CD4-positive, alpha-beta T cell treated with Interleukin-4 for 4 hours (primary cell): ENCODE measurements at regions not wholly inside any gene's neighbourhood (a gene's known extent, or its start where the extent isn't known, plus 50 kb on each side); places are given as distances from the start of the nearest gene placed in this dataset.

Experiments used
- DNase-seq: peaks from one replicate; pipeline ENCODE4 v3.0.0-alpha.2; 2020

DNA sequence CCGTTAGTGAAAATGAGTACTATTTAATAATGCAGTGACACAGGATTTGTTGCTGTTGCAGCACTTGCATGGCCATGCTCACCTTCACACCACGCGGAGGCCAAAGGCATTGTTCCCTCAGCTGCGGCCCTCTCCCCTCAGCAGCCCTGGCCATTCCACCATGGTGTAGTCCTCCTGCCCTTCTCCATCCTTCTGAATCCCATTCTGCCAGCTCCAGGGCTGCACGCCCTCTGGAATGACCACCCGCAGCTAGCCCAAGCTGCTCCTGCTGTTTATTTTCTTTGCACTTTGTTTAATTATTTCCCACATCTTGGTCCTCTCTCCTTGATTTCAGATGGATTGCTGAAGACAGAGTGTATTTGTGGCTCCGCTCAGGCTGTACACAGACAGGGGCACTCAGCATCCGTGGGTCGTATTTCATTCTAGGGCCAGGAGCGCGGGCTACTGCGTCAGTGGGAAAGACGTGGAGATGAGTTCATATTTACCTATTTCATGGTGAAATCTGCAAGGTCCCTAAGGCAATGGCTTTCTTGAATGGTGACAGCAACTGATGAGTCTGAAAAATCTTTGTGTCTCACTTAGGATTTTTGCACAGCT is 81.4 kb upstream of the DUSP22 start:
- DNase-seq: no peak

DNA sequence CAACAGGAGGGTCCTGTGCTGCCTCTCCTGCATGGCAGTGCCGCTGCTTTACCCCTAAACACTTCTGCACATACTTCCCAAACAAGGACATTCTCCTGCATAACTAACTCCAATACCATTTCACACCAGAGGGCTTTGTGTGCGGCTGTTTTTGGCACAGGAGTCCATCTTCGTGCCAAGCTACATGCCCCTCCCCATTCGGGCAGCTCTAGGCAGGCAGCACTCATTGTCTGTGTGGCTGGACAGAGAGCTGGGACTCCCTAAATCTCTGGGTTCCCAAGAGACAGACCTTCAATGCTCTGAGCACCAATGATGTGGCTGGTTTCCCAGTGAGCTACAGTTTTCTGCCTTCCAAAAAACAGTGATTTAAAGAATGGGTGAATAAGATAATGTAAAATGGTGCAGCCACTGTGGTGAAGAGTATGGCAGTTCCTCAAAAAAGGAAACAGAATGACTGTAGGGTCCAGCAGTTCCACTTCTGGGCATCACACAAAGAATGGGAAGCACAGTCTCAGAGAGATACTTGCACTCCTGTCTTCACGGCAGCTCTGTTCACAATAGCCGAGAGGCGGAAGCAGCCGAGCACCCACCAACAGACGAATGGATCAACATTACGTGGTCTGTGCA is 80.3 kb upstream of the DUSP22 start:
- no peak for DNase-seq

- no peak for DNase-seq
These were observed 79.0 kb upstream of the DUSP22 start for GRCh38 chr6:213284-213683.

DNA sequence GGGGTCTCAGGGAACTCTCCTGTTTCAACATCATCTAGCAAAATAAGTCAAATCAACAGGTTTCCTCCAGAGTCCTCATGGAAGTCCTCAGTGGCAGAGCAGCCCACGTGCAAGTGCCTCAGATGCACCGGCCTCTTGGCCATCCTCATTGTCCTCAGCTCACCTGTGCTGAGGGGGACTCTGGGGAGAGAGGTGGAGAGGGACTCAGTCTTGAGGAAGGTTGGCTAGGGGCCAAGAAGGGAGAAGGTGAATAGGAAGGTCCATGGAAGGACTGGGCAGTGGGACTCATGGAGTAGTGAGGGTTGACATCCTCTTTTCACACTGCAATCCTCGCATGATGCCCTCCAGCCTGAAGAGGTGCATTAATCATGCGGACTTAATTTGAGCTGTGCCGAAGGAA is 77.9 kb upstream of the DUSP22 start:
- no peak for DNase-seq

DNA sequence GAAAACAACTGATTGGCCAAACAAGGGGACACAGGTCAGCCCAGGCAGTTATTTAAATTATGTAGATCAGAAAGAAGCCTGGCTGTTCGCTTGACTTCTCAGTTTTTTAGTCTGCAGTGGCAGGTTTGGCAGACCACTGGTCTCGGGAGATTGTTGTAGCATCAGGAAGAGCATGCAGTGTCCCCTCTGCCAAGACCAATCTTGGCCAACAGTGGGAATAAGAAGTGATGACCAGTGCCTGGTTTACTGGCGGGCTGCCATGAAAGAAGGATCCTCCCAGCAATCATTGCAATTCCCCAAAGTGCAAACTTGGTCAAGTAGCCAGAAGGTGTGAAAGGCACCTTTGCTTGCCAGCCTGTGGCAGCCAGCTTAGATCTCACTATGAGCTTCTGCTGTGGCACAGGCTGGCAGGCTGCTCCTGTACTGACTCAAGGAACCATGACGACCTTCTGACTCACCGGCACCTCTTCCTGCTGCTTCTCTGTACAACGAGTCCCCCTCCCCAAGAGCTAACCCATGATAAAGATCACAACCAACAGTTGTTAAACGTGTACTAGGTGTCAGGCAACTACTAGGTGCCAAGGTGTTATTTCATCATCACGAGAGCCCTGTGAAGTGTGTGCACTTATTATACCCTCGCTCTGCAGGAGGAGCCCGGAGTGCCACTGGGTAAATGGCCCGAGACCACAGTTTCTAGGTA is 76.8 kb upstream of the DUSP22 start:
- DNase-seq: peak; percentile 85

DNA sequence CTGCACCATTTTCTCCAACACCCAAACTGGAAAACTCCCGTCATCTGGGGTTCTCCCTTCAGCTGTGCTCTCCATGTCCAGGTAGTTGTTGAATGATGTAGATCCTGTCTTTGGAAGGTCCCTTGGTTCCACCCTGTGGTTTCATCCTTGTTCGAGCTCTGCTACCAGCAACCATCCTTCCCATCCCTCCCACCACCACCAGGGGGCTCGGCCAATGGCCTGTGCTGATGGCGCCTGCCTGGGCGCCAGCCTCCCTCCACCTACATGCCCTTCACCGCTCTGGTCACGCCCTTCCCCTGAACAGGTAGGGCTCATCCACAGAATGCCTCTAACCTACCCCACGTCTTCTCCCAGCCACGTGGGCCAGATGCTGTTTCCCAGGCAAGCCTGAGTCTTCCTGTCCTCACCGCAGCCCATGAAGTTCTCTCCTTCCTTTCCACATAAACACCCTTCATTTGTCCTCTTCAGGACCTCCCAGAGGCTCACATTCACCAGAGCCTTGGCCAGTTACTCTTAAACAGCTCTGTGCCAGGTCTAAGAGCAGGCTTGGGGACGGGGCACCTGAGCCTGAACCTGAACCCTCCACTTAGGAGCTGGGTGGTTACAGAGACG is 75.1 kb upstream of the DUSP22 start:
- no peak for DNase-seq

GRCh38 chr6:218153-219018 is 73.9 kb upstream of the DUSP22 start:
- DNase-seq: no peak

GRCh38 chr6:219019-219570 is 73.2 kb upstream of the DUSP22 start:
- no peak for DNase-seq

DNA sequence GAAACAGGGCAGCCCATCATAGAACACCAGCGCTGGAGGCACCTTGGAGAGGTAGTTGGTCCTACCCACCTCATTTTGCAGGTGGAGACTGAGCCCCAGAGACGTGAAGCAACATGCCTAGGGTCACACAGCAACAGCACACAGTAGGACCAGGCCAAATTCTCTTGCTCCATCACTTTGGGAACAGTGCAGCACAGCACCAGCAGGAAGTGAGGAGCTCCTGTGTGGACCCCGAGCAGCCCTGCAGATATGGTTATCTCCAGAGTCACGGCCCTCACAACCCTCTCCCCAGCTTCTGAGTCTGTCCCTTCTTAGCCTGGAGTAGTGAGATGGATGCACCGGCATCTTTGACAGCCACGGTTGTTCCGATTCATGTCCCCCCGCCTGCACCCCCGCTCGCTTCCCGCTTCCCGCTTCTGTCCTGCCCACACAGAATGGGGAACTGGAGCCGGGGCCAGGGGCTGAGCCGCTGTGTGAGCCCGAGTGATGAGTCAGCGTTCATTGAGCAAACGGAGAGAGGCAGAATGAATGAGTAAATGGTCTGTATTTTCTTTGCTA is 72.6 kb upstream of the DUSP22 start:
- peak; percentile 18 for DNase-seq

DNA sequence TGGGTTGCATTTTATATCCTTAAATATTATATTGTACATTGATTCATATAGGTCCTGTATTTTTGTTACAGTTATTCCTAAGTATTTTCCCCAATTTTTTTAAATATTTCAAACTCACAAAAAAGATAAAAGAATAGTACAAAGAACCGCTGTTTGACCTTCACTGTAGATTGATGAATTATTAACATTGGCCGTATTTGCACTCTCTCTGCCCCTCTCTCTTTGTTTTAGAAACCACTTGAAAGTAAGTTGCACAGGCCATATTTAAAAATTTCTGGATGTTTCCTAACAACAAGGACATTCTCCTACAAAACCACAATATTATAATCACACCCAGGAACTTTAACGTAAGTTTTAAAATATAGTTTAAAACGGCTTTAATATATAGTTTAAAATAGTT is 72.0 kb upstream of the DUSP22 start:
- DNase-seq: no peak

DNA sequence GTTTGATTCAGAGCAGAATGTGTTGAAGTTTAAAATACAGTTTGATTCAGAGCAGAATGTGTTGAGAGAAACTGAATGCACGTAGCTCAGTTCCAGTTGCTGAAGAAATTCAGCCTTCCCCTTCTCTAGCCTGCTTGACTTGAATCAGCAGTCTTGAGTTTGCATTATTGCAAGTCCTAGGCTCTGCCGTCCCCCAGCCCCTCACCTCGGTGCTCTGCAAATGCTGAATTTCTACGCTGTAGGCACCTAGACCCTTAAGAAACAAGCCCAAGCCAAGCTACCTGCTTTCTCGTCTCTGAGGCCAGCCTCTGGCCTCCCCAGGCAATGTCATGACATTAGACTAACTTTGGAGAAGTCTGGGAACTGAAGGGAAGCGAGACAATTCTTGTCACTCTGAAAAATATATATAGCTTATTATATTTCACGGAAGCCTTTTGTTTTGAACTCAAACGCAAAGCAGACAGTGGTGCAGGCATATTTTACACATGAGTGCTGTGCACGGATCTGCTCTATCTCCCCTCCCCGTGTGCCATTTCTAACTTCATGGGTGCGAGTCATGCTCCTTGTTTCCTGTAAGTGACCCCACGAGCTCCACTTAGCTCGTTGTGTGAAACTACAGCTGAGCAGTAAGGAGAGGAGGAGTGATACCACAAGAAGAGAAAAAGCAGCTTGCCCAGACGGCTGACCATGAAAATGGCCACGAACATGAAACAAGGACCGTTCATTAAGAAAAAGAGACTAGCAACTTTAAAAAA is 71.4 kb upstream of the DUSP22 start:
- no peak for DNase-seq

GRCh38 chr6:221531-222349 is 70.5 kb upstream of the DUSP22 start:
- peak; percentile 8 for DNase-seq

GRCh38 chr6:222468-222867 is 69.8 kb upstream of the DUSP22 start:
- DNase-seq: no peak

GRCh38 chr6:223136-223535 is 69.2 kb upstream of the DUSP22 start:
- no peak for DNase-seq

- peak; percentile 34 for DNase-seq
These were observed 68.5 kb upstream of the DUSP22 start for GRCh38 chr6:223763-224162.

- DNase-seq: no peak
These were observed 67.9 kb upstream of the DUSP22 start for GRCh38 chr6:224350-224749.

GRCh38 chr6:225121-225721 is 67.1 kb upstream of the DUSP22 start:
- peak; percentile 82 for DNase-seq

DNA sequence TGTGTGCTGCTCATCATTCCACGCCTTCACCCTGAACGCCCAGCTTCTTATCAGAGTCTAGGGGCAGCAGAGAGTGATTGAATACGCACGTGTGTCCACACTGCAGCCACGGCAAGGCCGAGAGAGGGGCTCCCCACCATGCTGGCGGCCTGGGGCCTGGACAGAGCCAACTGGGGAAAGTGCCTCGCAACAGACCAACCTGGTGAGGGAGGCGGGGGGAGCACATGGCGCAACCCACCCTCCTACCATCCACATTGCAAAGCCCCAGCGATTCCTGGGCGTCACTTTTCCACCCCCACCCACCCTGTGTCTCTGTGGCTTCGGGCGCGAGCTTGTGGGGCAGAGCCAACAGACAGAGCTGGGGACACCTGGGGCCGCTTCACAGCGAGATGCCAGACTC is 66.4 kb upstream of the DUSP22 start:
- DNase-seq: no peak

DNA sequence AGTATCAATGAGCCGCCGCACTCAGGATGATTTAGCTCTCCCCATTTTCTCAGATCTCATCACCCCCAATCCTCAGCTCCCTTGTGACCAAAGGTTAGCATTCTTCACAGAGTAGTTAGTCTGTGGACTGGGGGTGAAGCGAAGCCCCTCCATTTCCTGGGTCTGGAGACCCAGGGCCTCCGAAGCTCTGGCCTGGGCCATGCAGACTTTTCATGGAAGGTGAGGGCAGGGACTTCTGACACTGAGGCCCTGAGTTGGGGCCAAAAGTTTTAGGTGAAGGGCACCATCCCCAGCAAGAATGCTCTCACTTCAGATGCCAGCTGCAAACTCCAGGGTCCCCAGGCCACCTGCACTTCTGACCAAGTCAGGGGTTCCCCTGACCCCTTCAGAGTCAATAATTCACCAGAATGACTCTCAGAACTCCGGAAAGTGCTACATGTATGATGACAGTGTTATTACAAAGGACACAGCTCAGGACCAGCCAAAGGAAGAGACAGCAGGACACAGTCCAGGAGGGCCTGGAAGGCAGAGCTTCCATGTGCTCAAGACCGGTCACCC is 65.7 kb upstream of the DUSP22 start:
- no peak for DNase-seq
